ENCODE measurements at regions not wholly inside any gene's neighbourhood (a gene's known extent, or its start where the extent isn't known, plus 50 kb on each side); places are given as distances from the start of the nearest gene placed in this dataset.

DNA sequence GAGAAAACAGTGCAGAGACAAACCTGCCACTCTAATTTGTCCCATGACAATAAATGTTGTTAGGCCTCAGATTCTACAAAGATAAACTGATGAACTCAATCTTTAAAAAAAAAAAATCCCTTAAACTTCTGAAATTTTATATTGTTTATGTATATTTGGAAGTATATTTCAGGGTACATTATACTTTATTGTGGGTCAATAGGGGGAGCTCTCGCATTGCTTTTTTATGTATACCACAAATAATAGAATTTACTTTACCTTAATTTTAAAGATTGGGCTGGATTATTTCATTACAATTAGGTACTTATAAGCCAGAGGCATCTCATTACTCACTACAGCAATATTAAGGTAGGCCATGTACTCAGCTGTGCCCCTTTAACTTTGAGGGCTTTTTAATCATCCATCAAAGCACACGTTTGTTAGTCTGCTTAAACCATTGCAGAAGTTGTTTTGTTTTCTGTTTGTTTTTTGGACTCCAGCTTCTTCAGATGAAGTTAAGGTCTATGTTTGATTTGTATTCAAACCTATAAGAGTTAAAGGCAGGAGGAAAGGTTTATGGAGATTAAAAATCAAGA lies 56.3 kb upstream of the EYA4 start:
- no peak for DNase-seq (ENCODE audit: low read depth)

DNA sequence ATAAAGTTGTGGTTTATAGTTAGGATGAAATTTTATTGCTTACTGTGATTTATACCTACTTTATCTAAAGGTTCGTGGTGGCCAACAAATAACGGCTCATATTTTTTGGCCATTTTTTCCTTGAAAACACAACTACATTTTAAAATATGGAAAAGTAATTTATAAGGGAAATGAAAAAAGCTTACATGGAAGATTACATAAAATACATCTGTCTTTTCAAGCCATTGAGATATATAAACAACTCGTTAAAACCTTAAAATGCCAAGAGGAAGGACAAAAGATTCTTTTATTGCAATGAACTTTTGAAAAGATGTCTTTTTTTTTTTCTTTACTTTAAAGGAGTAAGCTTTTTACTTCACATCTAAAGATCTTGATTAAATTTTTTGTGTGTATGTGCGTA lies 55.4 kb upstream of the EYA4 start:
- DNase-seq (ENCODE audit: low read depth): no peak

DNA sequence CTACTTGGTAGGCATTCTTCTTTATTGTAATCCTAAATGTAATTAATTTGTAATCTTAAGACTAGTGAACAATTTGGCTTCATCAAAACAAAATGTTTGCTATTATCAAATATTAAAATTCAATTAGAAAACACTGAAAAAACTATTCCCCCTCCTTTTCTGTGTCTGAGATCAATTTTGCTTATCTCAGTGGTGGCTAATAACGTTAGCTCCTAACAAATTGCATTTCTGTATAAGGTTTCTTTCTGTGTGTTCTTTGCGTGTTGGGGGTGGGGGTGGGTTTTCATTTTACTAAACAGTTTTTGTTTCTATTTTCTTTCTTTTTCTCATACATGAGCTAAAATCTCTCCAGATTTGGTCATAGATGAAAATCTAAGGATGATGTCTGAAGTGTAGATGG lies 54.0 kb upstream of the EYA4 start:
- no peak for DNase-seq (ENCODE audit: low read depth)

DNA sequence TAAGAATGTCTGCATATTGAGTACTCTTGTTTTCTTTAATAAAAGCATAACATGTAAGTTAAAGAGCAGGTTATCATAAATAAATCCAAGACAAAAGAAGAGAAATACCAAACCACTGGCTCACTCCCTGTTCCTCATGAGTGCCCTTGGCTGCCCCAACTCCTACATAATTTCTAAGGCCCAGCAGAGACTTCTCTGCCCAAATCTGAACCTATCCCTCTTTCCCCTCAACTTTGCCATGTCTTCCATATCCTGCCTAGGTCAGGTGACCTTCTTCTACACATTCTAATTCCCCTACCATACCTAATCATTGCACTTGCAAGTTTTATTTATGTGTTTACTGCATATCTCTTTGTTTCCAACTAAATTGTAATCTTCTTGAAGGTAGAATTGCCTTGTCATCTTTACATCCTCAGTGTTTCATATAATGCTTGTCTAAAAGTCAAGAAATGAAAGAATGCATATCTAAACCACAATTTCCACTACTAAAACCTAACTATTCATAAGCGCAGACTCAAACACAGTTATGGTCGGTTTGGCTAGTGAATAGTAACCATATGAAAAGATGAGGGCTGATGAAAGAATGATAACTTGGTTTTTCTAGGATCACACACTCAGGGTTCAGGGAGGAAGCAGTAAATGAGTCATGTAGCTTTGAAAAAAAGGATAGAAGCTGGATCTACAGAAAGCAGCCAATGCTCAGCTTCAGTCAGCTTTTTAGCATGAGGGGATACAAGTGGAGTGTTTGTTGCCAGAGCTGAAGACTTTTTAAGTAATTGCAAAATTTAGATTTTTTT lies 53.3 kb upstream of the EYA4 start:
- DNase-seq (ENCODE audit: low read depth): peak; percentile 55

DNA sequence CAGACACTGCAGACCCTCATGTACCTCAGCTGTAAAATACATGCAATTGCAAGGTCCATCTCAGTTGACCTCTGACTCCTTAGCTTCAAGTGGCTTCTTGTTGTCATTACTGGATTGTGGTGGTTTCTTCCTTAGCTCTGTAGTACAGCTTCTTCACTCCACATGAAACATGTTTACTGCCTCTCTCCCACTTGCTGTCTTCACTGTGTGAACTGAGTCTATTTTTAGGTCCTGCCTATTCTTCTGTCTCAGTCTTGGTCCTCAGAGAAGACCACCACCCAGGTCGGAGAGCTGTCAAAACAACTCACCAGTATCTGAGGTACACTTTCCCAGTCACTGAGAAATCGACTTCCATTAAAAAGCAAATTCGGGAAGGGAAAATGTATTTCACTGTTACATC lies 50.2 kb upstream of the EYA4 start:
- DNase-seq (ENCODE audit: low read depth): no peak

DNA sequence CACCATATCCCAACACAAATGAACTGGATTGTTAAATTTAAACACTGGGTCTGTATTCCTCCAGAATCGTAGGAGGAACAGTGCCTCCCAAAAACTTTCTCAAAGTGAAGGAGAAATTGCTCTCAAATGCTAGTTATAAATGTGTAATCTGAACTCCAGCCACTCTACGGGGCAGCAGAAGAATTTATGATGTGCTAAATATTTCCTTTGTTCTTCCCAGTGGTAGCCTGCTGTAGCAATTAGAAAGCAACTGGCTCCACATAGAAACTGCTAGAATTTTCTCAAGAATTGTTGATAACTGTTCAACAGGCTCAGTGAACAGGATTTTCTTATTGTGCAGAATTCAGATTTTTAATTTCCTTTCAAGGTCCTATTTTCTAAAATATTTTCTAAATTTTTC lies 49.8 kb upstream of the EYA4 start:
- DNase-seq (ENCODE audit: low read depth): no peak

All from non-pigmented ciliary epithelial cell (primary cell).